ENCODE measurements at regions not wholly inside any gene's neighbourhood (a gene's known extent, or its start where the extent isn't known, plus 50 kb on each side); places are given as distances from the start of the nearest gene placed in this dataset.

- TF ChIP-seq EZH2 (IDR thresholded peaks at IDR 0.05; ENCODE audit: insufficient read depth, low read length), result no peak
- TF ChIP-seq, protein P1, sequence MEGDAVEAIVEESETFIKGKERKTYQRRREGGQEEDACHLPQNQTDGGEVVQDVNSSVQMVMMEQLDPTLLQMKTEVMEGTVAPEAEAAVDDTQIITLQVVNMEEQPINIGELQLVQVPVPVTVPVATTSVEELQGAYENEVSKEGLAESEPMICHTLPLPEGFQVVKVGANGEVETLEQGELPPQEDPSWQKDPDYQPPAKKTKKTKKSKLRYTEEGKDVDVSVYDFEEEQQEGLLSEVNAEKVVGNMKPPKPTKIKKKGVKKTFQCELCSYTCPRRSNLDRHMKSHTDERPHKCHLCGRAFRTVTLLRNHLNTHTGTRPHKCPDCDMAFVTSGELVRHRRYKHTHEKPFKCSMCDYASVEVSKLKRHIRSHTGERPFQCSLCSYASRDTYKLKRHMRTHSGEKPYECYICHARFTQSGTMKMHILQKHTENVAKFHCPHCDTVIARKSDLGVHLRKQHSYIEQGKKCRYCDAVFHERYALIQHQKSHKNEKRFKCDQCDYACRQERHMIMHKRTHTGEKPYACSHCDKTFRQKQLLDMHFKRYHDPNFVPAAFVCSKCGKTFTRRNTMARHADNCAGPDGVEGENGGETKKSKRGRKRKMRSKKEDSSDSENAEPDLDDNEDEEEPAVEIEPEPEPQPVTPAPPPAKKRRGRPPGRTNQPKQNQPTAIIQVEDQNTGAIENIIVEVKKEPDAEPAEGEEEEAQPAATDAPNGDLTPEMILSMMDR (IDR thresholded peaks at IDR 0.05; ENCODE audit: insufficient read depth, low read depth, low read length), result no peak
- no peaks in the 10 kb centered on the region for H3K27me3 ChIP-seq (ENCODE audit: insufficient read depth, low read length)
- H3K4me2 ChIP-seq (ENCODE audit: low read length), result no peak overlapping the region
- no peak overlapping the region for H3K4me3 Mint-ChIP-seq (ENCODE audit: unreplicated experiment)
- no peak overlapping the region for H3K27ac ChIP-seq (ENCODE audit: low read depth, low read length)
- FAIRE-seq (no peak), DNase-seq (ENCODE audit: low read depth) (no peak)
- no peaks in the 10 kb centered on the region for H3K36me3 ChIP-seq (ENCODE audit: insufficient read depth, low read length)
- H3K9me3 Mint-ChIP-seq (ENCODE audit: unreplicated experiment), result no peaks in the 10 kb centered on the region
- no peaks in the 10 kb centered on the region for H3K4me1 Mint-ChIP-seq (ENCODE audit: low read depth, unreplicated experiment)
- no peaks in the 10 kb centered on the region for H4K20me1 ChIP-seq (ENCODE audit: insufficient read depth, low read length)
- peaks cover 2% of the 10 kb centered on the region for H3K4me1 ChIP-seq (ENCODE audit: insufficient read depth, low read length)
- no peaks in the 10 kb centered on the region for H3K9me3 ChIP-seq (ENCODE audit: insufficient read depth, low read depth, low read length)
- no peak overlapping the region for H3K9ac ChIP-seq (ENCODE audit: low read length)
- H3K27ac Mint-ChIP-seq (ENCODE audit: unreplicated experiment), result no peak overlapping the region
- no peak overlapping the region for H3K4me3 ChIP-seq (ENCODE audit: insufficient read depth, low read depth, low read length)
- H3K79me2 ChIP-seq (ENCODE audit: insufficient read depth, low read length), result no peaks in the 10 kb centered on the region
- no peak overlapping the region for H2AFZ ChIP-seq (ENCODE audit: low read depth, low read length)
- no peaks in the 10 kb centered on the region for H3K36me3 Mint-ChIP-seq (ENCODE audit: low read depth, unreplicated experiment)
- peaks cover 1% of the 10 kb centered on the region for H3K27me3 Mint-ChIP-seq (ENCODE audit: low read depth, unreplicated experiment)
Observed at GRCh38 chr21:28234326-28234725, 758.4 kb downstream of the LTN1 start.

GRCh38 chr21:28233536-28234220 is 759.0 kb downstream of the LTN1 start:
- Mint-ChIP-seq H3K36me3 (ENCODE audit: low read depth, unreplicated experiment) (no peaks in the 10 kb centered on the region), H3K27me3 (ENCODE audit: low read depth, unreplicated experiment) (peaks cover 1% of the 10 kb centered on the region), H3K27ac (ENCODE audit: unreplicated experiment) (no peak overlapping the region), H3K9me3 (ENCODE audit: unreplicated experiment) (no peaks in the 10 kb centered on the region), H3K4me1 (ENCODE audit: low read depth, unreplicated experiment) (no peaks in the 10 kb centered on the region), H3K4me3 (ENCODE audit: unreplicated experiment) (no peak overlapping the region)
- Histone ChIP-seq H3K27me3 (ENCODE audit: insufficient read depth, low read length) (no peaks in the 10 kb centered on the region), H3K27ac (ENCODE audit: low read depth, low read length) (no peak overlapping the region), H3K4me1 (ENCODE audit: insufficient read depth, low read length) (peaks cover 2% of the 10 kb centered on the region), H2AFZ (ENCODE audit: low read depth, low read length) (no peak overlapping the region), H3K36me3 (ENCODE audit: insufficient read depth, low read length) (no peaks in the 10 kb centered on the region), H3K4me3 (ENCODE audit: insufficient read depth, low read depth, low read length) (no peak overlapping the region), H4K20me1 (ENCODE audit: insufficient read depth, low read length) (no peaks in the 10 kb centered on the region), H3K9ac (ENCODE audit: low read length) (no peak overlapping the region), H3K79me2 (ENCODE audit: insufficient read depth, low read length) (no peaks in the 10 kb centered on the region), H3K4me2 (ENCODE audit: low read length) (no peak overlapping the region), H3K9me3 (ENCODE audit: insufficient read depth, low read depth, low read length) (no peaks in the 10 kb centered on the region)
- TF ChIP-seq, protein P1 (IDR thresholded peaks at IDR 0.05; ENCODE audit: insufficient read depth, low read depth, low read length), result no peak
- TF ChIP-seq EZH2 (IDR thresholded peaks at IDR 0.05; ENCODE audit: insufficient read depth, low read length), result no peak
- DNase-seq (ENCODE audit: low read depth) (no peak), FAIRE-seq (no peak)

DNA sequence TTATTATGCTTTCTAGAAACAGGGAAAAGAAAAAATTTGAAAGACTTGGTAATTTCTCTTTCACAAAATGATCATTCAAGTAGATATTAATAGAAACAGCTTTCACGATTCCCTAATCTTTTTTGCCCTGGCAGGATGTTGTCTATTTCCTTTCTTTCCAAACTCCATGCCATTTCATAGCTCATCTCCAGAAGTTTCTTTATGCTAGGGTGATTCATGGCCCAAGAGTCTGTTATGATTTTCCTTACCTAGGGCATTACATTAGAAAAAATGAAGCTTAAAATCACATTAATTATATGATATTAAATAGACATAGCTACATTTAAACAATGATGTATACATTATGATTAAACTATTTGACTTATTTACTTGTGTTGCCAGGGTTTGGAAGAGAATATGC is 762.1 kb downstream of the LTN1 start:
- H3K4me2 ChIP-seq (ENCODE audit: low read length), result peak overlapping the region; percentile 9
- DNase-seq (ENCODE audit: low read depth), result no peak
- TF ChIP-seq EZH2 (IDR thresholded peaks at IDR 0.05; ENCODE audit: insufficient read depth, low read length), result no peak
- TF ChIP-seq, protein P1 (IDR thresholded peaks at IDR 0.05; ENCODE audit: insufficient read depth, low read depth, low read length), result no peak
- H3K27ac ChIP-seq (ENCODE audit: low read depth, low read length), result peak overlapping the region; percentile 75
- H3K9me3 ChIP-seq (ENCODE audit: insufficient read depth, low read depth, low read length), result no peaks in the 10 kb centered on the region
- H3K27me3 ChIP-seq (ENCODE audit: insufficient read depth, low read length), result no peaks in the 10 kb centered on the region
- Mint-ChIP-seq H3K4me3 (ENCODE audit: unreplicated experiment) (no peak overlapping the region), H3K27me3 (ENCODE audit: low read depth, unreplicated experiment) (peaks cover 5% of the 10 kb centered on the region), H3K27ac (ENCODE audit: unreplicated experiment) (no peak overlapping the region), H3K4me1 (ENCODE audit: low read depth, unreplicated experiment) (no peaks in the 10 kb centered on the region), H3K9me3 (ENCODE audit: unreplicated experiment) (no peaks in the 10 kb centered on the region), H3K36me3 (ENCODE audit: low read depth, unreplicated experiment) (no peaks in the 10 kb centered on the region)
- H3K9ac ChIP-seq (ENCODE audit: low read length), result no peak overlapping the region
- no peaks in the 10 kb centered on the region for H4K20me1 ChIP-seq (ENCODE audit: insufficient read depth, low read length)
- FAIRE-seq, result no peak
- H3K79me2 ChIP-seq (ENCODE audit: insufficient read depth, low read length), result no peaks in the 10 kb centered on the region
- peaks cover 4% of the 10 kb centered on the region for H3K4me1 ChIP-seq (ENCODE audit: insufficient read depth, low read length)
- no peak overlapping the region for H3K4me3 ChIP-seq (ENCODE audit: insufficient read depth, low read depth, low read length)
- H2AFZ ChIP-seq (ENCODE audit: low read depth, low read length), result no peak overlapping the region
- H3K36me3 ChIP-seq (ENCODE audit: insufficient read depth, low read length), result no peaks in the 10 kb centered on the region
